HCT116 (cell line): ENCODE measurements at regions not wholly inside any gene's neighbourhood (a gene's known extent, or its start where the extent isn't known, plus 50 kb on each side); places are given as distances from the start of the nearest gene placed in this dataset.

Experiments
- ATF3 ChIP-seq: IDR thresholded peaks from 2 replicates; pipeline ENCODE4 v1.6.1; 2012
- CTCF ChIP-seq, 3 experiments: fragments of 200-600 bp in 1 of 3; sonication (generic) in 1 of 3; IDR thresholded peaks in 2 of 3; conservative IDR thresholded peaks in 1 of 3; 2 replicates each; pipeline ENCODE4 v1.5.1; 2012 to 2017; ENCODE audit warnings: low read depth in 2 of 3, low read length in 2 of 3, antibody characterized with exemption in 1 of 3, borderline replicate concordance in 1 of 3, control low read depth in 1 of 3, mild to moderate bottlenecking in 1 of 3, mixed read lengths in 1 of 3, mixed run types in 1 of 3, moderate library complexity in 1 of 3; ENCODE audit not compliant: insufficient read depth in 1 of 3
- EGR1 ChIP-seq: IDR thresholded peaks from 2 replicates; pipeline ENCODE4 v1.6.1; 2012; ENCODE audit warnings: low read depth
- EZH2 ChIP-seq: fragments of 200-600 bp; sonication (generic); IDR thresholded peaks from 2 replicates; pipeline ENCODE4 v1.6.1; 2017; ENCODE audit warnings: antibody characterized with exemption, mixed run types
- EZH2phosphoT487 ChIP-seq: fragments of 200-600 bp; IDR thresholded peaks from 2 replicates; pipeline ENCODE4 v1.6.1; 2018; ENCODE audit warnings: antibody characterized with exemption, borderline replicate concordance
- FOSL1 ChIP-seq: IDR thresholded peaks from 2 replicates; pipeline ENCODE4 v1.6.1; 2012; ENCODE audit warnings: low read depth
- MAX ChIP-seq: IDR thresholded peaks from 2 replicates; pipeline ENCODE4 v1.6.1; 2012
- POLR2A ChIP-seq: IDR thresholded peaks from 2 replicates; pipeline ENCODE4 v1.7.0; 2011; ENCODE audit warnings: borderline replicate concordance; ENCODE audit not compliant: insufficient read depth, insufficient read length; ENCODE audit errors: extremely low read depth
- POLR2AphosphoS5 ChIP-seq: IDR thresholded peaks from 2 replicates; pipeline ENCODE4 v1.6.1; 2011; ENCODE audit warnings: mild to moderate bottlenecking, low read depth, low read length, moderate library complexity
- SP1 ChIP-seq: IDR thresholded peaks from 2 replicates; pipeline ENCODE4 v1.6.1; 2012; ENCODE audit warnings: low read depth
- TCF7L2 ChIP-seq: IDR thresholded peaks from 2 replicates; pipeline ENCODE4 v1.7.0; 2011; ENCODE audit warnings: borderline replicate concordance, inconsistent platforms; ENCODE audit not compliant: insufficient read depth, insufficient read length; ENCODE audit errors: extremely low read depth
- ZFX ChIP-seq: fragments of 450-650 bp; IDR thresholded peaks from 2 replicates; pipeline ENCODE4 v1.6.1; 2017
- TF ChIP-seq, protein P1 (sequence below): IDR thresholded peaks from 2 replicates; pipeline ENCODE4 v1.6.1; 2012; ENCODE audit warnings: low read depth

- no peak for TF ChIP-seq CTCF (IDR thresholded peaks at IDR 0.05 in 2 of 3, conservative IDR thresholded peaks at IDR 0.05 in 1 of 3; ENCODE audit: borderline replicate concordance in 1 of 3, insufficient read depth in 1 of 3, low read depth in 2 of 3, low read length in 2 of 3)
- no peak for TF ChIP-seq SP1
- no peak for TF ChIP-seq POLR2A
- TF ChIP-seq EZH2phosphoT487 = no peak
- no peak for TF ChIP-seq POLR2AphosphoS5
- no peak for TF ChIP-seq ZFX
- no peak for TF ChIP-seq EZH2
- no peak for TF ChIP-seq EGR1
- TF ChIP-seq, protein P1, sequence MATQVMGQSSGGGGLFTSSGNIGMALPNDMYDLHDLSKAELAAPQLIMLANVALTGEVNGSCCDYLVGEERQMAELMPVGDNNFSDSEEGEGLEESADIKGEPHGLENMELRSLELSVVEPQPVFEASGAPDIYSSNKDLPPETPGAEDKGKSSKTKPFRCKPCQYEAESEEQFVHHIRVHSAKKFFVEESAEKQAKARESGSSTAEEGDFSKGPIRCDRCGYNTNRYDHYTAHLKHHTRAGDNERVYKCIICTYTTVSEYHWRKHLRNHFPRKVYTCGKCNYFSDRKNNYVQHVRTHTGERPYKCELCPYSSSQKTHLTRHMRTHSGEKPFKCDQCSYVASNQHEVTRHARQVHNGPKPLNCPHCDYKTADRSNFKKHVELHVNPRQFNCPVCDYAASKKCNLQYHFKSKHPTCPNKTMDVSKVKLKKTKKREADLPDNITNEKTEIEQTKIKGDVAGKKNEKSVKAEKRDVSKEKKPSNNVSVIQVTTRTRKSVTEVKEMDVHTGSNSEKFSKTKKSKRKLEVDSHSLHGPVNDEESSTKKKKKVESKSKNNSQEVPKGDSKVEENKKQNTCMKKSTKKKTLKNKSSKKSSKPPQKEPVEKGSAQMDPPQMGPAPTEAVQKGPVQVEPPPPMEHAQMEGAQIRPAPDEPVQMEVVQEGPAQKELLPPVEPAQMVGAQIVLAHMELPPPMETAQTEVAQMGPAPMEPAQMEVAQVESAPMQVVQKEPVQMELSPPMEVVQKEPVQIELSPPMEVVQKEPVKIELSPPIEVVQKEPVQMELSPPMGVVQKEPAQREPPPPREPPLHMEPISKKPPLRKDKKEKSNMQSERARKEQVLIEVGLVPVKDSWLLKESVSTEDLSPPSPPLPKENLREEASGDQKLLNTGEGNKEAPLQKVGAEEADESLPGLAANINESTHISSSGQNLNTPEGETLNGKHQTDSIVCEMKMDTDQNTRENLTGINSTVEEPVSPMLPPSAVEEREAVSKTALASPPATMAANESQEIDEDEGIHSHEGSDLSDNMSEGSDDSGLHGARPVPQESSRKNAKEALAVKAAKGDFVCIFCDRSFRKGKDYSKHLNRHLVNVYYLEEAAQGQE = no peak
- no peak for TF ChIP-seq TCF7L2
- TF ChIP-seq ATF3 = no peak
- no peak for TF ChIP-seq MAX
- TF ChIP-seq FOSL1 = no peak
Measured at GRCh38 chr10:2972216-2972615, 95.1 kb upstream of the PFKP start.
